ENCODE measurements at regions not wholly inside any gene's neighbourhood (a gene's known extent, or its start where the extent isn't known, plus 50 kb on each side); places are given as distances from the start of the nearest gene placed in this dataset.

DNA sequence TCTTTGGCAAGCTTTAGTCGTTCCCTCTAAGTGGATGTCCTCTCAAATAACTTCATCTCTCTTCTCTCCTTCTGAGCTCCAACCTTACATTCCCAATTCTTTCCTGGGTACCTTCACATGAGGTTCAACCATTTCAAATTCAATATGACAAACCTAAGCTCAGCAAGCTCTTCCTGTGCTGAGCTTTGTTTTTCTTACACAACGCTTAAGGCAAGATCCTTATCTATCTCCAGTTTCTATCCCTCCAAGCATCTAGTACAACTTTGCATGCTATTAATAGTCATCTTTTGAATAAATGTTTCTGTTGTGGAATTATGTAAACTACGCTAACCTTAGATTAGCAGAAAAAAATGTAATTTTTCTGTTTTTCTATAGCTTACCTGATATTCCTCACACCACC, 63.7 kb upstream of the IFNG-AS1 start:
- H3K9ac ChIP-seq (ENCODE audit: low read length) = no peak overlapping the region
- H3K4me1 ChIP-seq (ENCODE audit: control insufficient read depth, insufficient read depth, low read depth, low read length) = peaks cover 2% of the 10 kb centered on the region
- H2BK120ac ChIP-seq (ENCODE audit: low read depth, low read length) = no peak overlapping the region
- no peak overlapping the region for H3K4ac ChIP-seq (ENCODE audit: low read depth in 1 of 2, low read length in 2 of 2)
- no peak overlapping the region for H3K27ac ChIP-seq (ENCODE audit: low read length, poor library complexity, severe bottlenecking)
- H2BK12ac ChIP-seq (ENCODE audit: low read length in 2 of 2) = no peak overlapping the region
- H2BK5ac ChIP-seq (ENCODE audit: low read depth, low read length, poor library complexity, severe bottlenecking) = no peak overlapping the region
- no peaks in the 10 kb centered on the region for H3K36me3 ChIP-seq (ENCODE audit: control insufficient read depth in 1 of 2, insufficient read depth in 2 of 2, low read depth in 1 of 2, low read length in 2 of 2)
- no peak overlapping the region for H2AFZ ChIP-seq (ENCODE audit: low read depth, low read length)
- no peak overlapping the region for H2AK5ac ChIP-seq (ENCODE audit: low read length, severe bottlenecking)
- H3K9me3 ChIP-seq (ENCODE audit: control insufficient read depth, low read length) = no peaks in the 10 kb centered on the region
- H3K18ac ChIP-seq (ENCODE audit: low read depth in 1 of 2, low read length in 2 of 2) = no peak overlapping the region
- no peak overlapping the region for H3K23ac ChIP-seq (ENCODE audit: low read length in 2 of 2)
- no peak overlapping the region for H2BK15ac ChIP-seq (ENCODE audit: low read depth, poor library complexity, severe bottlenecking)
- H4K91ac ChIP-seq (ENCODE audit: low read length) = no peak overlapping the region
- no peak overlapping the region for H3K4me3 ChIP-seq (ENCODE audit: insufficient read depth in 1 of 2, low read depth in 1 of 2, low read length in 2 of 2)
- no peak overlapping the region for H4K8ac ChIP-seq (ENCODE audit: low read length)
- 85% methylated on average over 2 of the region's 3 CpGs for WGBS
- H3K27me3 ChIP-seq (ENCODE audit: control insufficient read depth in 1 of 2, insufficient read depth in 1 of 2, low read length in 2 of 2) = no peaks in the 10 kb centered on the region
- no peak for DNase-seq
- no peak overlapping the region for H3K14ac ChIP-seq (ENCODE audit: low read length in 2 of 2)
- no peak overlapping the region for H3K4me2 ChIP-seq (ENCODE audit: low read length, poor library complexity, severe bottlenecking)
- H3K79me1 ChIP-seq (replicated peaks; ENCODE audit: low read length, poor library complexity, severe bottlenecking) = no peaks in the 10 kb centered on the region

DNA sequence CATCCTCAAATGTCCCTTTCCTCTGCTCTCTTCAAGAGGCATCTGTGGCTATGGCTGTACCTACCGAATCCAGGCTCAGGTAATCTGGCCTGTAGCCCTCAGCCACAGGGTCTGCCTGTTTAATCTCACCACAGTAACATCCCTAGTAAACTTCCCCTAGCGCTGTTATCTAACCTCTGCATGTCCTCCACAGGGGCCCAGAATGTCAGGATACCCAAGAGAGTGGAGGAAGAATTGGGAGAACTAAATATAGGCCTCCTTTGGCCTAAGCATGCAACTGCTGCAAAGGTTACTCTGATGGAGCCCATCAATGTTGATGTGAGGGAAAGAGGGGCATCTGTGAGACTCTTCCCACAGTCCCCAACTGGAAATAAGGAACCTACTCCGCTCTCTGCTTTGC, 63.2 kb upstream of the IFNG-AS1 start:
- H3K9ac ChIP-seq (ENCODE audit: low read length) = no peak overlapping the region
- H3K4me2 ChIP-seq (ENCODE audit: low read length, poor library complexity, severe bottlenecking) = no peak overlapping the region
- H2AK5ac ChIP-seq (ENCODE audit: low read length, severe bottlenecking) = no peak overlapping the region
- H4K91ac ChIP-seq (ENCODE audit: low read length) = no peak overlapping the region
- no peak overlapping the region for H3K4me3 ChIP-seq (ENCODE audit: insufficient read depth in 1 of 2, low read depth in 1 of 2, low read length in 2 of 2)
- no peaks in the 10 kb centered on the region for H3K9me3 ChIP-seq (ENCODE audit: control insufficient read depth, low read length)
- H4K8ac ChIP-seq (ENCODE audit: low read length) = no peak overlapping the region
- H3K4ac ChIP-seq (ENCODE audit: low read depth in 1 of 2, low read length in 2 of 2) = no peak overlapping the region
- H3K18ac ChIP-seq (ENCODE audit: low read depth in 1 of 2, low read length in 2 of 2) = peak overlapping the region in 1 of 2 experiments; percentile 13
- no peak overlapping the region for H3K14ac ChIP-seq (ENCODE audit: low read length in 2 of 2)
- H2BK5ac ChIP-seq (ENCODE audit: low read depth, low read length, poor library complexity, severe bottlenecking) = no peak overlapping the region
- 97% methylated on average over 2 of the region's 3 CpGs for WGBS
- H2AFZ ChIP-seq (ENCODE audit: low read depth, low read length) = no peak overlapping the region
- H3K79me1 ChIP-seq (replicated peaks; ENCODE audit: low read length, poor library complexity, severe bottlenecking) = no peaks in the 10 kb centered on the region
- H3K36me3 ChIP-seq (ENCODE audit: control insufficient read depth in 1 of 2, insufficient read depth in 2 of 2, low read depth in 1 of 2, low read length in 2 of 2) = no peaks in the 10 kb centered on the region
- no peaks in the 10 kb centered on the region for H3K4me1 ChIP-seq (ENCODE audit: control insufficient read depth, insufficient read depth, low read depth, low read length)
- DNase-seq = no peak
- H2BK15ac ChIP-seq (ENCODE audit: low read depth, poor library complexity, severe bottlenecking) = no peak overlapping the region
- H2BK12ac ChIP-seq (ENCODE audit: low read length in 2 of 2) = no peak overlapping the region
- H3K23ac ChIP-seq (ENCODE audit: low read length in 2 of 2) = no peak overlapping the region
- no peak overlapping the region for H3K27ac ChIP-seq (ENCODE audit: low read length, poor library complexity, severe bottlenecking)
- H3K27me3 ChIP-seq (ENCODE audit: control insufficient read depth in 1 of 2, insufficient read depth in 1 of 2, low read length in 2 of 2) = no peaks in the 10 kb centered on the region
- no peak overlapping the region for H2BK120ac ChIP-seq (ENCODE audit: low read depth, low read length)

DNA sequence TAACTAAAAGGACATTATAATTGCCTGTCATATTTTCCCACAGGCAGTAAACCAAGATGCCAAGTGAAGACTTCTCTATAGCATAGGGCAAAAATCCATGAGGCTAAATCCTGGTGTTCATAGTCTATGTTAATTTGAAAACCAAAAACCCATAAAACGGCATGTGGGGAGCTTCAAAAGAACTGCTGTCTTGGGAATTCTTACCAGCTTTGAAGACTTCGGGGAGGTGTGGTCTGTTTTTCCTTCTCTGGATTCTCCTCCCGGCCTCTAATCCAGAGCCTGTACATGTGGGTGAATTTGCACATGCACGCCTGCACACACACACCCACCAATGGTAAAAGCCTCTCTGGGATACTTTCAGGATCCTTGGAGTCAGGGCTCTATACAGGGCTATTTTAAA, 61.9 kb upstream of the IFNG-AS1 start:
- no peak overlapping the region for H2BK15ac ChIP-seq (ENCODE audit: low read depth, poor library complexity, severe bottlenecking)
- WGBS = 100% methylated on average over 3 of the region's 4 CpGs
- DNase-seq = no peak
- no peak overlapping the region for H3K23ac ChIP-seq (ENCODE audit: low read length in 2 of 2)
- no peak overlapping the region for H3K27ac ChIP-seq (ENCODE audit: low read length, poor library complexity, severe bottlenecking)
- H3K79me1 ChIP-seq (replicated peaks; ENCODE audit: low read length, poor library complexity, severe bottlenecking) = no peaks in the 10 kb centered on the region
- no peak overlapping the region for H3K18ac ChIP-seq (ENCODE audit: low read depth in 1 of 2, low read length in 2 of 2)
- H3K4me1 ChIP-seq (ENCODE audit: control insufficient read depth, insufficient read depth, low read depth, low read length) = no peaks in the 10 kb centered on the region
- no peak overlapping the region for H2BK120ac ChIP-seq (ENCODE audit: low read depth, low read length)
- no peaks in the 10 kb centered on the region for H3K27me3 ChIP-seq (ENCODE audit: control insufficient read depth in 1 of 2, insufficient read depth in 1 of 2, low read length in 2 of 2)
- H2AFZ ChIP-seq (ENCODE audit: low read depth, low read length) = no peak overlapping the region
- H2BK5ac ChIP-seq (ENCODE audit: low read depth, low read length, poor library complexity, severe bottlenecking) = no peak overlapping the region
- no peak overlapping the region for H2BK12ac ChIP-seq (ENCODE audit: low read length in 2 of 2)
- no peak overlapping the region for H3K9ac ChIP-seq (ENCODE audit: low read length)
- H2AK5ac ChIP-seq (ENCODE audit: low read length, severe bottlenecking) = no peak overlapping the region
- no peaks in the 10 kb centered on the region for H3K9me3 ChIP-seq (ENCODE audit: control insufficient read depth, low read length)
- H3K4me3 ChIP-seq (ENCODE audit: insufficient read depth in 1 of 2, low read depth in 1 of 2, low read length in 2 of 2) = no peak overlapping the region
- no peak overlapping the region for H4K8ac ChIP-seq (ENCODE audit: low read length)
- no peaks in the 10 kb centered on the region for H3K36me3 ChIP-seq (ENCODE audit: control insufficient read depth in 1 of 2, insufficient read depth in 2 of 2, low read depth in 1 of 2, low read length in 2 of 2)
- H3K14ac ChIP-seq (ENCODE audit: low read length in 2 of 2) = no peak overlapping the region
- H4K91ac ChIP-seq (ENCODE audit: low read length) = no peak overlapping the region
- no peak overlapping the region for H3K4me2 ChIP-seq (ENCODE audit: low read length, poor library complexity, severe bottlenecking)
- no peak overlapping the region for H3K4ac ChIP-seq (ENCODE audit: low read depth in 1 of 2, low read length in 2 of 2)

DNA sequence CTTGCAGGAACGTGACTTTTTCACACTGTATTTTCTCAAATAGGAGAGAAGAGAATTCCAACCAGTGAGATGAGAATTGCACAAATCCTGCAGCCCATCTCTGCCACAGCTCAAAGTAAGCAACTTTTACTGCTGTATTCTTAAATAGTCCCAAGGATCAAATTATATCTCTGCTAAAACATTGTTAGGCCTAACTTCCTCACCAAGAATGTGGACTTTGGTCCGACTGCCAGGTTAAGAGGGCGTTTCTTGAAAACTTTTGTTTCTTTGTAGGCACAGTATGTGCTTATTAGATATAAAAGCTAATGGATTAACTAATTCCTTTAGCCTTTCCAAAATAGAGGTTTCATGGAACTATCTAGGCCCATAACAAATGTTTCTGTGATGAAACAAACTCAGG, 61.4 kb upstream of the IFNG-AS1 start:
- Histone ChIP-seq H3K18ac (ENCODE audit: low read depth in 1 of 2, low read length in 2 of 2) (no peak overlapping the region), H3K4me2 (ENCODE audit: low read length, poor library complexity, severe bottlenecking) (no peak overlapping the region), H2AK5ac (ENCODE audit: low read length, severe bottlenecking) (no peak overlapping the region), H2BK12ac (ENCODE audit: low read length in 2 of 2) (no peak overlapping the region), H2AFZ (ENCODE audit: low read depth, low read length) (no peak overlapping the region), H3K4me1 (ENCODE audit: control insufficient read depth, insufficient read depth, low read depth, low read length) (no peaks in the 10 kb centered on the region), H3K14ac (ENCODE audit: low read length in 2 of 2) (no peak overlapping the region), H2BK120ac (ENCODE audit: low read depth, low read length) (no peak overlapping the region), H3K4me3 (ENCODE audit: insufficient read depth in 1 of 2, low read depth in 1 of 2, low read length in 2 of 2) (no peak overlapping the region), H3K9ac (ENCODE audit: low read length) (no peak overlapping the region), H3K27me3 (ENCODE audit: control insufficient read depth in 1 of 2, insufficient read depth in 1 of 2, low read length in 2 of 2) (no peaks in the 10 kb centered on the region), H3K36me3 (ENCODE audit: control insufficient read depth in 1 of 2, insufficient read depth in 2 of 2, low read depth in 1 of 2, low read length in 2 of 2) (no peaks in the 10 kb centered on the region), H3K79me1 (replicated peaks; ENCODE audit: low read length, poor library complexity, severe bottlenecking) (no peaks in the 10 kb centered on the region), H3K27ac (ENCODE audit: low read length, poor library complexity, severe bottlenecking) (no peak overlapping the region), H2BK5ac (ENCODE audit: low read depth, low read length, poor library complexity, severe bottlenecking) (no peak overlapping the region), H3K23ac (ENCODE audit: low read length in 2 of 2) (no peak overlapping the region), H4K8ac (ENCODE audit: low read length) (no peak overlapping the region), H4K91ac (ENCODE audit: low read length) (no peak overlapping the region), H2BK15ac (ENCODE audit: low read depth, poor library complexity, severe bottlenecking) (no peak overlapping the region), H3K4ac (ENCODE audit: low read depth in 1 of 2, low read length in 2 of 2) (no peak overlapping the region), H3K9me3 (ENCODE audit: control insufficient read depth, low read length) (no peaks in the 10 kb centered on the region)
- no peak for DNase-seq
- WGBS = 100% methylated on average over 2 of the region's 3 CpGs

All from mesenchymal stem cell (in vitro differentiated cells and primary cell).